ENCODE measurements at regions not wholly inside any gene's neighbourhood (a gene's known extent, or its start where the extent isn't known, plus 50 kb on each side); places are given as distances from the start of the nearest gene placed in this dataset.

DNA sequence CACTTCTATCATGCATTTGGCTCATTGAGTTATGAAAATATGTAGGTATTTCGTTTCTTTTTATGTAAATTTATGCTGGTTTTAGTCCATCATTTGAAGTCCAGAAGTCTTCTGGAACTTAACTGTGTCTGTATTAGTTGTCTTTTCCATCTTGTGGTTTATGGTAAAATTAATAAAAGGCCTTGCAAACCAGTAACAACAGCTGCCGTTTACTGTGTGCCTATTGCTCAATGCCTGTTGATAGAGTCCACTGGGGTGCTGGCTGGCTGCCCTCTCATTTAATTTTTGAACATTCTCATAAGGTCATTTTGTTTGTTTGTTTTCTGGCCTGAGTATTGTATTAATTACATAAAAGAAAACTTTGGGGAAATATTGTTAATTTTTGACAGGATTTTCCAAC lies 98.0 kb downstream of the NAA11 start:
- Histone ChIP-seq H3K27me3 (ENCODE audit: insufficient read depth, low read length) (no peaks in the 10 kb centered on the region), H3K36me3 (ENCODE audit: insufficient read depth, low read length) (no peaks in the 10 kb centered on the region), H3K9me3 (ENCODE audit: insufficient read depth, low read depth, low read length) (no peaks in the 10 kb centered on the region), H3K4me1 (ENCODE audit: insufficient read depth, low read length) (no peaks in the 10 kb centered on the region), H4K20me1 (ENCODE audit: insufficient read depth, low read length) (no peaks in the 10 kb centered on the region), H3K9ac (ENCODE audit: low read length) (no peak overlapping the region), H3K4me2 (ENCODE audit: low read length) (no peak overlapping the region), H3K4me3 (ENCODE audit: insufficient read depth, low read depth, low read length) (no peak overlapping the region), H3K27ac (ENCODE audit: low read depth, low read length) (no peak overlapping the region), H3K79me2 (ENCODE audit: insufficient read depth, low read length) (no peaks in the 10 kb centered on the region), H2AFZ (ENCODE audit: low read depth, low read length) (no peak overlapping the region)
- Mint-ChIP-seq H3K4me1 (ENCODE audit: low read depth, unreplicated experiment) (peaks cover 7% of the 10 kb centered on the region), H3K9me3 (ENCODE audit: unreplicated experiment) (no peaks in the 10 kb centered on the region), H3K36me3 (ENCODE audit: low read depth, unreplicated experiment) (no peaks in the 10 kb centered on the region), H3K4me3 (ENCODE audit: unreplicated experiment) (no peak overlapping the region), H3K27ac (ENCODE audit: unreplicated experiment) (no peak overlapping the region), H3K27me3 (ENCODE audit: low read depth, unreplicated experiment) (no peaks in the 10 kb centered on the region)
- no peak for DNase-seq (ENCODE audit: low read depth)
- FAIRE-seq = no peak
- TF ChIP-seq, protein P1, sequence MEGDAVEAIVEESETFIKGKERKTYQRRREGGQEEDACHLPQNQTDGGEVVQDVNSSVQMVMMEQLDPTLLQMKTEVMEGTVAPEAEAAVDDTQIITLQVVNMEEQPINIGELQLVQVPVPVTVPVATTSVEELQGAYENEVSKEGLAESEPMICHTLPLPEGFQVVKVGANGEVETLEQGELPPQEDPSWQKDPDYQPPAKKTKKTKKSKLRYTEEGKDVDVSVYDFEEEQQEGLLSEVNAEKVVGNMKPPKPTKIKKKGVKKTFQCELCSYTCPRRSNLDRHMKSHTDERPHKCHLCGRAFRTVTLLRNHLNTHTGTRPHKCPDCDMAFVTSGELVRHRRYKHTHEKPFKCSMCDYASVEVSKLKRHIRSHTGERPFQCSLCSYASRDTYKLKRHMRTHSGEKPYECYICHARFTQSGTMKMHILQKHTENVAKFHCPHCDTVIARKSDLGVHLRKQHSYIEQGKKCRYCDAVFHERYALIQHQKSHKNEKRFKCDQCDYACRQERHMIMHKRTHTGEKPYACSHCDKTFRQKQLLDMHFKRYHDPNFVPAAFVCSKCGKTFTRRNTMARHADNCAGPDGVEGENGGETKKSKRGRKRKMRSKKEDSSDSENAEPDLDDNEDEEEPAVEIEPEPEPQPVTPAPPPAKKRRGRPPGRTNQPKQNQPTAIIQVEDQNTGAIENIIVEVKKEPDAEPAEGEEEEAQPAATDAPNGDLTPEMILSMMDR (IDR thresholded peaks at IDR 0.05; ENCODE audit: insufficient read depth, low read depth, low read length) = no peak
- TF ChIP-seq EZH2 (IDR thresholded peaks at IDR 0.05; ENCODE audit: insufficient read depth, low read length) = no peak

DNA sequence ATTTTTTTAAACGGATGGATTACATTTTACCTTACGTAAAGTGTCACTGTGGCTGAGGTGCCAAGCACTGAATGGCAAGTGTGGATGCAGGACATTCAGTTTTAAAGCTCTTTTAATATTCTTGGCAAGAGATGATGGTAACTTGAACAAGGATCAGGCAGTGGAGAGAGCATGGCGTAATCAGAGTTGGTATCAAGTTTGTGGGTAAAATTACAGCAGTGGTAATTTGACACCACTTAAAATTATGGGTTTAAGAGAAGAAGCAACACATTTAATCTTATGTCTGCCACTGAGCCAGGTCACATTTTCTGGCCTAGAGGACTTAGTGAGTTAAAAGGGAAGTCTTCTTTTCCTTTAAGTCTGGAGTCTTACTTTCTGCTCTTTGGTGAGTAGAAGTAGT lies 100.5 kb downstream of the NAA11 start:
- TF ChIP-seq EZH2 (IDR thresholded peaks at IDR 0.05; ENCODE audit: insufficient read depth, low read length) = no peak
- TF ChIP-seq, protein P1 (IDR thresholded peaks at IDR 0.05; ENCODE audit: insufficient read depth, low read depth, low read length) = no peak
- DNase-seq (ENCODE audit: low read depth) = no peak
- Histone ChIP-seq H3K4me2 (ENCODE audit: low read length) (no peak overlapping the region), H3K27ac (ENCODE audit: low read depth, low read length) (no peak overlapping the region), H3K36me3 (ENCODE audit: insufficient read depth, low read length) (no peaks in the 10 kb centered on the region), H3K79me2 (ENCODE audit: insufficient read depth, low read length) (no peaks in the 10 kb centered on the region), H3K9me3 (ENCODE audit: insufficient read depth, low read depth, low read length) (no peaks in the 10 kb centered on the region), H3K9ac (ENCODE audit: low read length) (no peak overlapping the region), H3K4me1 (ENCODE audit: insufficient read depth, low read length) (no peaks in the 10 kb centered on the region), H3K27me3 (ENCODE audit: insufficient read depth, low read length) (no peaks in the 10 kb centered on the region), H2AFZ (ENCODE audit: low read depth, low read length) (no peak overlapping the region), H3K4me3 (ENCODE audit: insufficient read depth, low read depth, low read length) (no peak overlapping the region), H4K20me1 (ENCODE audit: insufficient read depth, low read length) (no peaks in the 10 kb centered on the region)
- Mint-ChIP-seq H3K36me3 (ENCODE audit: low read depth, unreplicated experiment) (no peaks in the 10 kb centered on the region), H3K27ac (ENCODE audit: unreplicated experiment) (no peak overlapping the region), H3K4me1 (ENCODE audit: low read depth, unreplicated experiment) (no peaks in the 10 kb centered on the region), H3K9me3 (ENCODE audit: unreplicated experiment) (peaks cover 1% of the 10 kb centered on the region), H3K27me3 (ENCODE audit: low read depth, unreplicated experiment) (no peaks in the 10 kb centered on the region), H3K4me3 (ENCODE audit: unreplicated experiment) (no peak overlapping the region)
- no peak for FAIRE-seq

DNA sequence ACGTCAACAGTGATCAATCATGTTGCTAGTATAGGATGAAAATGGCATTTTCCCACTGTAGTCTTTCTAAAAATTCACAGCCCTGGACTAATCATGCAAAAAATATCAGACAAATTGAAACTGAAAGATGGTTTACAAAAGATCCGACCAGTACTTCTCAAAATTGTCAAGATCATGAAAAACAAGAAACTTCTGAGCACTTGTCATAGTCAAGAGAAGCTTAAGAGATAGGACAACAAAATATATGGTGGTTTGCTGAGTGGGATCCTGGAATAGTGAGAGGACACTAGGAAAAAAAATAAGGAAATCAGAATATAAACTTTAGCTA lies 101.1 kb downstream of the NAA11 start:
- Histone ChIP-seq H3K4me2 (ENCODE audit: low read length) (no peak overlapping the region), H2AFZ (ENCODE audit: low read depth, low read length) (no peak overlapping the region), H3K36me3 (ENCODE audit: insufficient read depth, low read length) (no peaks in the 10 kb centered on the region), H4K20me1 (ENCODE audit: insufficient read depth, low read length) (no peaks in the 10 kb centered on the region), H3K4me1 (ENCODE audit: insufficient read depth, low read length) (no peaks in the 10 kb centered on the region), H3K9ac (ENCODE audit: low read length) (no peak overlapping the region), H3K27ac (ENCODE audit: low read depth, low read length) (no peak overlapping the region), H3K79me2 (ENCODE audit: insufficient read depth, low read length) (no peaks in the 10 kb centered on the region), H3K27me3 (ENCODE audit: insufficient read depth, low read length) (no peaks in the 10 kb centered on the region), H3K4me3 (ENCODE audit: insufficient read depth, low read depth, low read length) (no peak overlapping the region), H3K9me3 (ENCODE audit: insufficient read depth, low read depth, low read length) (no peaks in the 10 kb centered on the region)
- Mint-ChIP-seq H3K4me1 (ENCODE audit: low read depth, unreplicated experiment) (no peaks in the 10 kb centered on the region), H3K9me3 (ENCODE audit: unreplicated experiment) (peaks cover 1% of the 10 kb centered on the region), H3K4me3 (ENCODE audit: unreplicated experiment) (no peak overlapping the region), H3K36me3 (ENCODE audit: low read depth, unreplicated experiment) (no peaks in the 10 kb centered on the region), H3K27me3 (ENCODE audit: low read depth, unreplicated experiment) (no peaks in the 10 kb centered on the region), H3K27ac (ENCODE audit: unreplicated experiment) (no peak overlapping the region)
- no peak for FAIRE-seq
- DNase-seq (ENCODE audit: low read depth) = no peak
- TF ChIP-seq, protein P1 (IDR thresholded peaks at IDR 0.05; ENCODE audit: insufficient read depth, low read depth, low read length) = no peak
- no peak for TF ChIP-seq EZH2 (IDR thresholded peaks at IDR 0.05; ENCODE audit: insufficient read depth, low read length)

Data from astrocyte (in vitro differentiated cells and primary cell).